K562 (cell line): ENCODE measurements at regions not wholly inside any gene's neighbourhood (a gene's known extent, or its start where the extent isn't known, plus 50 kb on each side); places are given as distances from the start of the nearest gene placed in this dataset.
A peak's percentile ranks its signal among the peaks of the same experiment; 100 is the strongest.

Experiments used
- ARID1B ChIP-seq: fragments of 450-650 bp; IDR thresholded peaks from 2 replicates; pipeline ENCODE4 v1.6.1; 2016; ENCODE audit warnings: antibody characterized with exemption, mild to moderate bottlenecking, inconsistent platforms
- CREB1 ChIP-seq, 2 experiments: sonication (generic) in 1 of 2; formaldehyde crosslinking in 1 of 2; IDR thresholded peaks; 2 replicates each; pipeline versions ENCODE4 v1.6.1 to v1.8.0; 2012 to 2022; ENCODE audit warnings: inconsistent platforms in 1 of 2, mild to moderate bottlenecking in 1 of 2, missing genetic modification reagents in 1 of 2, moderate library complexity in 1 of 2
- ELF1 ChIP-seq: fragments of 200-800 bp; sonication (Bioruptor generic); IDR thresholded peaks from 2 replicates; pipeline ENCODE4 v1.6.1; 2016; ENCODE audit warnings: missing genetic modification characterization, missing compliant biosample characterization
- FOSL1 ChIP-seq: fragments of 200-800 bp; sonication (Bioruptor generic); conservative IDR thresholded peaks from 2 replicates; pipeline ENCODE4 v1.6.1; 2016; ENCODE audit warnings: missing genetic modification characterization, missing compliant biosample characterization
- FOXM1 ChIP-seq, 2 experiments: fragments of 450-650 bp in 1 of 2; sonication (generic) in 1 of 2; formaldehyde crosslinking in 1 of 2; IDR thresholded peaks; 2 replicates each; pipeline versions ENCODE4 v1.6.1 to v1.9.0; 2017 to 2022; ENCODE audit warnings: low read depth in 2 of 2, mild to moderate bottlenecking in 2 of 2, missing genetic modification reagents in 1 of 2, moderate library complexity in 1 of 2
- HDAC2 ChIP-seq: fragments of 450-650 bp; IDR thresholded peaks from 2 replicates; pipeline ENCODE4 v1.6.1; 2016; ENCODE audit warnings: mild to moderate bottlenecking
- KLF16 ChIP-seq: IDR thresholded peaks from 2 replicates; pipeline ENCODE4 v1.6.1; 2016; ENCODE audit warnings: antibody characterized with exemption
- MEF2A ChIP-seq: IDR thresholded peaks from 2 replicates; pipeline ENCODE4 v1.6.1; 2011; ENCODE audit warnings: low read depth, mild to moderate bottlenecking, low read length, moderate library complexity; ENCODE audit not compliant: control insufficient read depth
- MTA2 ChIP-seq: fragments of 450-650 bp; IDR thresholded peaks from 2 replicates; pipeline ENCODE4 v1.6.1; 2016; ENCODE audit warnings: low read depth
- NBN ChIP-seq: fragments of 450-650 bp; IDR thresholded peaks from 2 replicates; pipeline ENCODE4 v1.6.1; 2016; ENCODE audit warnings: low read depth, mild to moderate bottlenecking
- ZBTB7A ChIP-seq: IDR thresholded peaks from 2 replicates; pipeline ENCODE4 v1.6.1; 2011; ENCODE audit warnings: low read depth, mild to moderate bottlenecking, low read length, moderate library complexity, borderline replicate concordance; ENCODE audit not compliant: control insufficient read depth
- ZNF212 ChIP-seq: fragments of 450-650 bp; formaldehyde crosslinking; IDR thresholded peaks from 2 replicates; pipeline ENCODE4 v1.4.0; 2020; ENCODE audit warnings: mild to moderate bottlenecking
- ZNF766 ChIP-seq: fragments of 200-800 bp; sonication (Bioruptor generic); conservative IDR thresholded peaks from 2 replicates; pipeline ENCODE4 v1.6.1; 2016; ENCODE audit warnings: missing genetic modification characterization, missing compliant biosample characterization
- TF ChIP-seq, protein P1 (sequence below): sonication (generic); IDR thresholded peaks from 2 replicates; pipeline ENCODE4 v1.6.1; 2016
- TF ChIP-seq, protein P2 (sequence below), 2 experiments: fragments of 450-650 bp in 1 of 2; sonication (generic) in 1 of 2; formaldehyde crosslinking in 1 of 2; IDR thresholded peaks in 1 of 2; conservative IDR thresholded peaks in 1 of 2; 2 replicates each; pipeline versions ENCODE4 v1.6.1 to v1.8.1; 2016 to 2023; ENCODE audit warnings: mild to moderate bottlenecking in 2 of 2, moderate library complexity in 2 of 2, inconsistent platforms in 1 of 2, missing genetic modification reagents in 1 of 2
- TF ChIP-seq, protein P3 (sequence below): fragments of 450-650 bp; IDR thresholded peaks from 2 replicates; pipeline ENCODE4 v1.6.1; 2016; ENCODE audit warnings: antibody characterized with exemption
- TF ChIP-seq, protein P4 (sequence below): fragments of 450-650 bp; IDR thresholded peaks from 2 replicates; pipeline ENCODE4 v1.6.1; 2018; ENCODE audit warnings: mild to moderate bottlenecking, low read depth; ENCODE audit not compliant: partially characterized antibody
- TF ChIP-seq, protein P5 (sequence below): fragments of 450-650 bp; IDR thresholded peaks from 2 replicates; pipeline ENCODE4 v1.7.1; 2018; ENCODE audit warnings: mild to moderate bottlenecking, low read depth; ENCODE audit not compliant: partially characterized antibody

DNA sequence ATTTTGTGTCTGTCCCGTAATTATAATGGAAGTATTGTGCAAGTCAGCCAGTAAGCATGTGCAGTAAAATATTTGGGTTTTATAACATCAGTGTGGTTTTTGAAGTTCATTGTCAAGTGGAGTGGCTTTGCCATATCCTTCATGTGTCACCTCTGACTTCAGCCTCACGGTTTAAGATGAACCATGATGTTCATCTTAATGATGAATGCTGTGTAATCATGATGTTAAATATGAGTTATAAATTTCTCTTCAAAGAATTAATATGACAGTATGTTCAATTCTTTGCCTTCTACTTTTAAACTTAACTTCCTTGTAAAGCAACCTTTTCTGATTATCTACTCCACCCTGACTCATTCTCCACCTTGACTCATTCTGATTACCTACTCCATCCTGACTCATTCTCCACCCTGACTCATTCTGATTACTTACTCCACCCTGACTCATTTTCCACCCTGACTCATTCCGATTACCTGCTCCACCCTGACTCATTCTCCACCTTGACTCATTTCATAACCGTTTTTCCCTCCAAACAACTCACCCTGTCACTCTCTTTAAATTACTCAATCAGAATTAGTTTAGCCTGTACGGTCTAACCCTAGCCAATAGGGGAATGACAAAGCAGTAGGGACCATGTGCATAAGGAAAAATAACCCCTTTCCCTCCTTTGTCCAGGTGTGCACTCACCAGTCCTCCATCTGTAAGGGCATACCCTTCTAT, 50.3 kb upstream of the ANKRD10 start (continued):
- TF ChIP-seq ZNF212 (CRISPR knock-in tag) (no peak), NBN (peak; percentile 92), MEF2A (peak; percentile 38; the same call in 1 of the 2 replicates), FOXM1 (IDR thresholded peaks at IDR 0.05; ENCODE audit: low read depth) (peak; percentile 98), FOXM1 (CRISPR knock-in tag; IDR thresholded peaks at IDR 0.05; ENCODE audit: low read depth) (no peak), ARID1B (peak; percentile 98), HDAC2 (peak; percentile 88), KLF16 (peak; percentile 65; the same call in 1 of the 2 replicates), ZNF766 (CRISPR knock-in tag) (no peak), CREB1 (IDR thresholded peaks at IDR 0.05) (peak; percentile 23; the same call in 1 of the 2 replicates), CREB1 (CRISPR knock-in tag; IDR thresholded peaks at IDR 0.05) (no peak), ZBTB7A (no peak), ELF1 (0 out of 2 replicates have a peak, but pooled peaks have one; percentile 12), FOSL1 (tag) (peak; percentile 100), MTA2 (peak; percentile 89)
- TF ChIP-seq, protein P1, sequence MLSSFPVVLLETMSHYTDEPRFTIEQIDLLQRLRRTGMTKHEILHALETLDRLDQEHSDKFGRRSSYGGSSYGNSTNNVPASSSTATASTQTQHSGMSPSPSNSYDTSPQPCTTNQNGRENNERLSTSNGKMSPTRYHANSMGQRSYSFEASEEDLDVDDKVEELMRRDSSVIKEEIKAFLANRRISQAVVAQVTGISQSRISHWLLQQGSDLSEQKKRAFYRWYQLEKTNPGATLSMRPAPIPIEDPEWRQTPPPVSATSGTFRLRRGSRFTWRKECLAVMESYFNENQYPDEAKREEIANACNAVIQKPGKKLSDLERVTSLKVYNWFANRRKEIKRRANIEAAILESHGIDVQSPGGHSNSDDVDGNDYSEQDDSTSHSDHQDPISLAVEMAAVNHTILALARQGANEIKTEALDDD = peak; percentile 91
- TF ChIP-seq, protein P2, sequence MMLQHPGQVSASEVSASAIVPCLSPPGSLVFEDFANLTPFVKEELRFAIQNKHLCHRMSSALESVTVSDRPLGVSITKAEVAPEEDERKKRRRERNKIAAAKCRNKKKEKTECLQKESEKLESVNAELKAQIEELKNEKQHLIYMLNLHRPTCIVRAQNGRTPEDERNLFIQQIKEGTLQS (IDR thresholded peaks at IDR 0.05) = peak; percentile 100
- TF ChIP-seq, protein P2 (CRISPR knock-in tag; conservative IDR thresholded peaks at IDR 0.05) = peak; percentile 99
- TF ChIP-seq, protein P3, sequence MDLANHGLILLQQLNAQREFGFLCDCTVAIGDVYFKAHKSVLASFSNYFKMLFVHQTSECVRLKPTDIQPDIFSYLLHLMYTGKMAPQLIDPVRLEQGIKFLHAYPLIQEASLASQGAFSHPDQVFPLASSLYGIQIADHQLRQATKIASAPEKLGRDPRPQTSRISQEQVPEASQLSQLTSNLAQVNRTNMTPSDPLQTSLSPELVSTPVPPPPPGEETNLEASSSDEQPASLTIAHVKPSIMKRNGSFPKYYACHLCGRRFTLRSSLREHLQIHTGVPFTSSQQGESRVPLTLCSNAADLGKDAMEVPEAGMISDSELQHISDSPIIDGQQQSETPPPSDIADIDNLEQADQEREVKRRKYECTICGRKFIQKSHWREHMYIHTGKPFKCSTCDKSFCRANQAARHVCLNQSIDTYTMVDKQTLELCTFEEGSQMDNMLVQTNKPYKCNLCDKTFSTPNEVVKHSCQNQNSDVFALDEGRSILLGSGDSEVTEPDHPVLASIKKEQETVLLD = peak; percentile 84; the same call in 1 of the 2 replicates
- TF ChIP-seq, protein P4, sequence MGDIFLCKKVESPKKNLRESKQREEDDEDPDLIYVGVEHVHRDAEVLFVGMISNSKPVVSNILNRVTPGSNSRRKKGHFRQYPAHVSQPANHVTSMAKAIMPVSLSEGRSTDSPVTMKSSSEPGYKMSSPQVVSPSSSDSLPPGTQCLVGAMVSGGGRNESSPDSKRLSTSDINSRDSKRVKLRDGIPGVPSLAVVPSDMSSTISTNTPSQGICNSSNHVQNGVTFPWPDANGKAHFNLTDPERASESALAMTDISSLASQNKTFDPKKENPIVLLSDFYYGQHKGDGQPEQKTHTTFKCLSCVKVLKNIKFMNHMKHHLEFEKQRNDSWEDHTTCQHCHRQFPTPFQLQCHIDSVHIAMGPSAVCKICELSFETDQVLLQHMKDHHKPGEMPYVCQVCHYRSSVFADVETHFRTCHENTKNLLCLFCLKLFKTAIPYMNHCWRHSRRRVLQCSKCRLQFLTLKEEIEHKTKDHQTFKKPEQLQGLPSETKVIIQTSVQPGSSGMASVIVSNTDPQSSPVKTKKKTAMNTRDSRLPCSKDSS = no peak
- TF ChIP-seq, protein P5, sequence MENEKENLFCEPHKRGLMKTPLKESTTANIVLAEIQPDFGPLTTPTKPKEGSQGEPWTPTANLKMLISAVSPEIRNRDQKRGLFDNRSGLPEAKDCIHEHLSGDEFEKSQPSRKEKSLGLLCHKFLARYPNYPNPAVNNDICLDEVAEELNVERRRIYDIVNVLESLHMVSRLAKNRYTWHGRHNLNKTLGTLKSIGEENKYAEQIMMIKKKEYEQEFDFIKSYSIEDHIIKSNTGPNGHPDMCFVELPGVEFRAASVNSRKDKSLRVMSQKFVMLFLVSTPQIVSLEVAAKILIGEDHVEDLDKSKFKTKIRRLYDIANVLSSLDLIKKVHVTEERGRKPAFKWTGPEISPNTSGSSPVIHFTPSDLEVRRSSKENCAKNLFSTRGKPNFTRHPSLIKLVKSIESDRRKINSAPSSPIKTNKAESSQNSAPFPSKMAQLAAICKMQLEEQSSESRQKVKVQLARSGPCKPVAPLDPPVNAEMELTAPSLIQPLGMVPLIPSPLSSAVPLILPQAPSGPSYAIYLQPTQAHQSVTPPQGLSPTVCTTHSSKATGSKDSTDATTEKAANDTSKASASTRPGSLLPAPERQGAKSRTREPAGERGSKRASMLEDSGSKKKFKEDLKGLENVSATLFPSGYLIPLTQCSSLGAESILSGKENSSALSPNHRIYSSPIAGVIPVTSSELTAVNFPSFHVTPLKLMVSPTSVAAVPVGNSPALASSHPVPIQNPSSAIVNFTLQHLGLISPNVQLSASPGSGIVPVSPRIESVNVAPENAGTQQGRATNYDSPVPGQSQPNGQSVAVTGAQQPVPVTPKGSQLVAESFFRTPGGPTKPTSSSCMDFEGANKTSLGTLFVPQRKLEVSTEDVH = peak; percentile 71
